Fibroblast of upper back skin (primary cell): ENCODE measurements at regions not wholly inside any gene's neighbourhood (a gene's known extent, or its start where the extent isn't known, plus 50 kb on each side); places are given as distances from the start of the nearest gene placed in this dataset.
A peak's percentile ranks its signal among the peaks of the same experiment; 100 is the strongest.

Experiments used
- DNase-seq: peaks from one replicate; pipeline ENCODE4 v3.0.0-alpha.2; 2013

- peak; percentile 92 for DNase-seq
Measured at GRCh38 chr18:34978953-34979608, 62.1 kb upstream of the MAPRE2 start.

GRCh38 chr18:34981487-34981886, 59.7 kb upstream of the MAPRE2 start:
- no peak for DNase-seq

- DNase-seq, result no peak
Measured at GRCh38 chr18:34985963-34986362, 55.2 kb upstream of the MAPRE2 start.

- peak; percentile 57 for DNase-seq
Measured at GRCh38 chr18:34990597-34990996, 50.6 kb upstream of the MAPRE2 start.

GRCh38 chr18:34991152-34991551, 50.1 kb upstream of the MAPRE2 start:
- DNase-seq, result no peak
